ENCODE measurements at regions not wholly inside any gene's neighbourhood (a gene's known extent, or its start where the extent isn't known, plus 50 kb on each side); places are given as distances from the start of the nearest gene placed in this dataset.

DNA sequence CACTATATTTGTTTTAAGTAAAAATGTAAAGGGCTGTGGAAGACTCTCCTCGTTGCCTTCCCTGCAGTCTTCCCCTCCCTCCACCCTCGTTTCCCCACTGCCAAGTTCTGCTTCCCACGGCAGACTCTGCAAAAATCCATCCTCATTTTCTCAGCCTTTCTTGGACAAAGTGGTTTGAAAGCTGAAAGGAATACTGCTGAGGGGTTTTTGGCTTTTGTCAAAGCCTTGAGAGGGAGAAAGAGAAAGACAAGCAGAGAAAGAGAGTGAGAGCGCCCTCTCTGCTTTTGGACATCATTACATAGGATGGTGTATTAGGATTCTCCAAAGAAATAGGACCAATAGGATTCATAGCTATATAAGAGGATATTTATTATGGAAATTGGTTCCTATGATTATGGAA, 455.9 kb upstream of the SOX11 start:
- Histone ChIP-seq H3K4me1 (ENCODE audit: control insufficient read depth in 1 of 2, low read depth in 2 of 2) (no peaks in the 10 kb centered on the region), H3K9me3 (no peaks in the 10 kb centered on the region), H3K27me3 (replicated peaks; ENCODE audit: insufficient read depth) (no peaks in the 10 kb centered on the region), H3K36me3 (no peaks in the 10 kb centered on the region), H3K4me3 (no peak overlapping the region), H3K27ac (no peak overlapping the region)
- ATAC-seq (ENCODE audit: insufficient number of reproducible peaks, low FRiP score, low read depth) (no peak), DNase-seq (ENCODE audit: low spot score) (no peak)
- no peak for TF ChIP-seq CTCF (IDR thresholded peaks at IDR 0.05)

DNA sequence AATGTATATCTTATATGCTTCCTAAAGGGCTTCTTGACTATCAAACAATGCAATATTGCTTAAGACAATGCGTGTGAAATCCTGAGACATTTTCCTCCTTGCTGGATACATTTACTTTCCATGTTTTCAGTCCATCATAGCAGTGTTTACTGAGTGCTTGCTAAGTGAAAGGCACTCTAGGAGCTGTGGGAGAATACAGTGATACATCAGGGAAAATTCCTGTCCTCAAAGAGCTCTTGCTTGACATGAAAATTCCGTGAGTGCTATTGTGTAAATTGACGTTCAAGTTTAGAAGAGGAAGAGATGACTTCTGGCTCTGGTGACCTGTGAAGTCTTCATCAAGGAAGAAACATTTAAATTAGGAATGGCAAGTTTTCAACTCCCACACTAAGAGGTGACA, 449.4 kb upstream of the SOX11 start:
- Histone ChIP-seq H3K27ac (no peak overlapping the region), H3K4me1 (ENCODE audit: control insufficient read depth in 1 of 2, low read depth in 2 of 2) (no peaks in the 10 kb centered on the region), H3K36me3 (no peaks in the 10 kb centered on the region), H3K4me3 (no peak overlapping the region), H3K27me3 (replicated peaks; ENCODE audit: insufficient read depth) (no peaks in the 10 kb centered on the region), H3K9me3 (no peaks in the 10 kb centered on the region)
- no peak for TF ChIP-seq CTCF (IDR thresholded peaks at IDR 0.05)
- DNase-seq (ENCODE audit: low spot score), result no peak
- no peak for ATAC-seq (ENCODE audit: insufficient number of reproducible peaks, low FRiP score, low read depth)

GRCh38 chr2:5250482-5250881, 441.7 kb upstream of the SOX11 start:
- TF ChIP-seq CTCF (IDR thresholded peaks at IDR 0.05), result no peak
- Histone ChIP-seq H3K27me3 (replicated peaks; ENCODE audit: insufficient read depth) (no peaks in the 10 kb centered on the region), H3K27ac (no peak overlapping the region), H3K4me1 (ENCODE audit: control insufficient read depth in 1 of 2, low read depth in 2 of 2) (no peaks in the 10 kb centered on the region), H3K4me3 (no peak overlapping the region), H3K9me3 (no peaks in the 10 kb centered on the region), H3K36me3 (no peaks in the 10 kb centered on the region)
- no peak for DNase-seq (ENCODE audit: low spot score)
- no peak for ATAC-seq (ENCODE audit: insufficient number of reproducible peaks, low FRiP score, low read depth)

GRCh38 chr2:5253263-5253662, 438.9 kb upstream of the SOX11 start:
- ATAC-seq (ENCODE audit: insufficient number of reproducible peaks, low FRiP score, low read depth) (no peak), DNase-seq (ENCODE audit: low spot score) (no peak)
- Histone ChIP-seq H3K27ac (no peak overlapping the region), H3K4me1 (ENCODE audit: control insufficient read depth in 1 of 2, low read depth in 2 of 2) (no peaks in the 10 kb centered on the region), H3K27me3 (replicated peaks; ENCODE audit: insufficient read depth) (no peaks in the 10 kb centered on the region), H3K4me3 (no peak overlapping the region), H3K36me3 (no peaks in the 10 kb centered on the region), H3K9me3 (no peaks in the 10 kb centered on the region)
- no peak for TF ChIP-seq CTCF (IDR thresholded peaks at IDR 0.05)

DNA sequence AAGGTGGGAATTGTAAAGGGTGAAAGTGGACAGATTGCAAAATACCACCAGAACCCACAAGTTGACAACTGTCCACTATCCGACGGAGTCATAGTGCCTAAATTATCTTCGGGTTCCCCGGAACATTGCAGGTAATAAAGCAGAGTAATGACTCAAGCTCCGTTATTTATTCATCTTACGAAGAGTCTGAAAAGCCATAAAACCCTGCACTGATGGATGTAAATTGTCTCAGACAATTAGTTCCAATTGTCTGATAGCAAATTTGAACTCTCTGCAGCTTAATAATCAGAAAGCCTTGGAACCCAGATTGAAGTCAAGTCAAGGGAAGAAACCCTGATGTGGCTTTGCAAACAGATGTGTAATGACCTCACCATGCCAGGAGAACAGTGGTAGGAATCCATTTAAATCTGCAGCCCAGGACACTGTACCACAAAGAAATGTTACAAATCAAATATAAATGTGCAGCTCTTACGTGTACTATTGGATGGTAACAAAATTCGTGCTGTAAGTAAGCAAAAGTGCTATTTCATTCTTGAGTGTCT, 437.3 kb upstream of the SOX11 start:
- Histone ChIP-seq H3K9me3 (no peaks in the 10 kb centered on the region), H3K4me1 (ENCODE audit: control insufficient read depth in 1 of 2, low read depth in 2 of 2) (no peaks in the 10 kb centered on the region), H3K4me3 (no peak overlapping the region), H3K27me3 (replicated peaks; ENCODE audit: insufficient read depth) (no peaks in the 10 kb centered on the region), H3K27ac (no peak overlapping the region), H3K36me3 (no peaks in the 10 kb centered on the region)
- no peak for TF ChIP-seq CTCF (IDR thresholded peaks at IDR 0.05)
- ATAC-seq (ENCODE audit: insufficient number of reproducible peaks, low FRiP score, low read depth), result no peak
- no peak for DNase-seq (ENCODE audit: low spot score)

Data from thoracic aorta (tissue), 2 donors.